IMR-90 (cell line): ENCODE measurements at regions not wholly inside any gene's neighbourhood (a gene's known extent, or its start where the extent isn't known, plus 50 kb on each side); places are given as distances from the start of the nearest gene placed in this dataset.

Source experiments
- ATAC-seq: fragments of 200-7000 bp; cut with Tn5 transposase; 2 replicates; pipeline ENCODE4 v1.9.1; 2020; ENCODE audit warnings: low read depth, mild to moderate bottlenecking, moderate library complexity
- BruUV-seq: library from RNA; stranded (reverse); fragments of 400-500 nt; replicated peaks from 2 replicates; lab custom pipeline; 2021; lab: Mats Ljungman, UMichigan
- CTCF ChIA-PET: fragments of 300-600 bp; formaldehyde crosslinking; extraction: SDS; loops from one replicate; lab custom pipeline; 2021; ENCODE audit warnings: antibody characterized with exemption; lab: Yijun Ruan, JAX
- POLR2A ChIA-PET: fragments of 300-600 bp; sonication (Branson Sonifier 250); formaldehyde crosslinking; loops from one replicate; lab custom pipeline; 2022; ENCODE audit warnings: antibody characterized with exemption; ENCODE audit not compliant: unreplicated experiment; lab: Charles Lee
- DNase-seq: peaks from one replicate; pipeline ENCODE4 v3.0.0; 2013
- H2AFZ ChIP-seq: replicated peaks from 2 replicates; pipeline ENCODE3; 2013; ENCODE audit warnings: low read length, mild to moderate bottlenecking; ENCODE audit not compliant: poor library complexity
- H2AK5ac ChIP-seq: 2 replicates; pipeline ENCODE4 v1.6.1; 2013; ENCODE audit warnings: low read depth, low read length, inconsistent platforms
- H2AK9ac ChIP-seq: replicated peaks from 2 replicates; pipeline ENCODE3; 2013; ENCODE audit warnings: mild to moderate bottlenecking, low read depth, low read length, moderate library complexity; ENCODE audit not compliant: poor library complexity
- H2BK120ac ChIP-seq: 2 replicates; pipeline ENCODE4 v1.6.1; 2013; ENCODE audit warnings: low read depth, low read length, inconsistent platforms
- H2BK15ac ChIP-seq: 3 replicates; pipeline ENCODE4 v1.6.1; 2013; ENCODE audit warnings: low read depth, low read length, inconsistent platforms
- H2BK20ac ChIP-seq: 2 replicates; pipeline ENCODE4 v1.6.1; 2013; ENCODE audit warnings: low read depth, mild to moderate bottlenecking, inconsistent platforms, low read length, moderate library complexity
- H2BK5ac ChIP-seq: 2 replicates; pipeline ENCODE4 v1.6.1; 2013; ENCODE audit warnings: mild to moderate bottlenecking, low read depth, low read length, inconsistent platforms; ENCODE audit not compliant: poor library complexity, severe bottlenecking
- H3K14ac ChIP-seq: replicated peaks from 2 replicates; pipeline ENCODE4 v1.6.1; 2013; ENCODE audit warnings: low read depth, low read length, inconsistent platforms
- H3K18ac ChIP-seq: 2 replicates; pipeline ENCODE4 v1.6.1; 2013; ENCODE audit warnings: low read depth, low read length, control low read depth
- H3K23ac ChIP-seq: 2 replicates; pipeline ENCODE4 v1.6.1; 2013; ENCODE audit warnings: low read depth, low read length, inconsistent platforms
- H3K27ac ChIP-seq: 2 replicates; pipeline ENCODE4 v1.5.1; 2013; ENCODE audit warnings: mild to moderate bottlenecking, control low read depth, low read length; ENCODE audit not compliant: insufficient read depth
- H3K27me3 ChIP-seq: 2 replicates; pipeline ENCODE4 v1.6.1; 2013; ENCODE audit warnings: low read length; ENCODE audit not compliant: control insufficient read depth, insufficient read depth
- H3K36me3 ChIP-seq: 2 replicates; pipeline ENCODE4 v1.6.1; 2013; ENCODE audit warnings: low read length, mixed read lengths; ENCODE audit not compliant: control insufficient read depth, insufficient read depth
- H3K4ac ChIP-seq: 2 replicates; pipeline ENCODE4 v1.6.1; 2013; ENCODE audit warnings: low read depth, low read length, inconsistent platforms
- H3K4me1 ChIP-seq: 2 replicates; pipeline ENCODE4 v1.6.1; 2013; ENCODE audit warnings: low read length, mixed read lengths; ENCODE audit not compliant: control insufficient read depth, insufficient read depth
- H3K4me2 ChIP-seq: 2 replicates; pipeline ENCODE4 v1.6.1; 2013; ENCODE audit warnings: low read depth, mild to moderate bottlenecking, control low read depth, low read length, moderate library complexity
- H3K4me3 ChIP-seq: 2 replicates; pipeline ENCODE4 v1.5.1; 2013; ENCODE audit warnings: low read depth, mild to moderate bottlenecking, control low read depth, low read length, moderate library complexity; ENCODE audit not compliant: insufficient read depth
- H3K56ac ChIP-seq: 2 replicates; pipeline ENCODE4 v1.6.1; 2013; ENCODE audit warnings: low read length, inconsistent platforms; ENCODE audit not compliant: insufficient read depth; ENCODE audit errors: extremely low read depth
- H3K79me1 ChIP-seq, 2 experiments: 2 replicates each; pipeline ENCODE4 v1.6.1; 2013; ENCODE audit warnings: low read length in 2 of 2, inconsistent platforms in 1 of 2, low read depth in 1 of 2
- H3K9ac ChIP-seq: 2 replicates; pipeline ENCODE4 v1.6.1; 2013; ENCODE audit warnings: low read depth, low read length, control low read depth
- H3K9me1 ChIP-seq: 2 replicates; pipeline ENCODE4 v1.6.1; 2013; ENCODE audit warnings: low read length, inconsistent platforms; ENCODE audit not compliant: insufficient read depth
- H3K9me3 ChIP-seq: 2 replicates; pipeline ENCODE4 v1.6.1; 2013; ENCODE audit warnings: low read length; ENCODE audit not compliant: control insufficient read depth, insufficient read depth
- H4K20me1 ChIP-seq: 2 replicates; pipeline ENCODE4 v1.6.1; 2013; ENCODE audit warnings: low read length, inconsistent platforms; ENCODE audit not compliant: insufficient read depth
- H4K5ac ChIP-seq: 2 replicates; pipeline ENCODE4 v1.6.1; 2013; ENCODE audit warnings: mild to moderate bottlenecking, low read depth, low read length, control low read depth
- H4K8ac ChIP-seq, 2 experiments: 2 replicates each; pipeline ENCODE4 v1.6.1; 2013; ENCODE audit warnings: low read depth in 2 of 2, low read length in 2 of 2, control low read depth in 1 of 2, inconsistent platforms in 1 of 2
- H4K91ac ChIP-seq: 2 replicates; pipeline ENCODE4 v1.6.1; 2013; ENCODE audit warnings: low read depth, low read length, inconsistent platforms; ENCODE audit not compliant: insufficient read depth
- CEBPB ChIP-seq: IDR thresholded peaks from 2 replicates; pipeline ENCODE4 v1.6.1; 2012; ENCODE audit warnings: low read depth, low read length, improper control_type of control experiment
- MAFK ChIP-seq: IDR thresholded peaks from 2 replicates; pipeline ENCODE4 v1.6.1; 2012; ENCODE audit warnings: low read depth, low read length, improper control_type of control experiment
- RFX5 ChIP-seq: IDR thresholded peaks from 2 replicates; pipeline ENCODE4 v1.8.0; 2012; ENCODE audit warnings: low read depth, mild to moderate bottlenecking, low read length, moderate library complexity
- WGBS, 2 experiments: methylation state at CpG; one replicate each; pipeline versions ENCODE4 v1.1.5 to v1.1.7; 2013; ENCODE audit warnings: missing lambda C conversion rate in 2 of 2; ENCODE audit not compliant: insufficient read length in 1 of 2; ENCODE audit errors: extremely low coverage in 2 of 2; 5-methylcytosine and 5-hydroxymethylcytosine counted together
- dilution Hi-C: fragments of 300-500 bp; cut with HindIII; formaldehyde crosslinking; loops from one replicate; pipeline ENCODE4 v1.14.3; 2018; ENCODE audit warnings: low sequenced_read_pairs; ENCODE audit not compliant: unreplicated experiment
- in situ Hi-C: fragments of 300-500 bp; cut with MboI; formaldehyde crosslinking; loops from 3 replicates; pipeline ENCODE4 v1.14.3; 2019; ENCODE audit warnings: low sequenced_read_pairs, inconsistent platforms, mixed read lengths
- intact Hi-C: fragments of 100-400 bp; cut with micrococcal nuclease; formaldehyde crosslinking; loops from 2 replicates; pipeline ENCODE4 v1.10.0; 2022

DNA sequence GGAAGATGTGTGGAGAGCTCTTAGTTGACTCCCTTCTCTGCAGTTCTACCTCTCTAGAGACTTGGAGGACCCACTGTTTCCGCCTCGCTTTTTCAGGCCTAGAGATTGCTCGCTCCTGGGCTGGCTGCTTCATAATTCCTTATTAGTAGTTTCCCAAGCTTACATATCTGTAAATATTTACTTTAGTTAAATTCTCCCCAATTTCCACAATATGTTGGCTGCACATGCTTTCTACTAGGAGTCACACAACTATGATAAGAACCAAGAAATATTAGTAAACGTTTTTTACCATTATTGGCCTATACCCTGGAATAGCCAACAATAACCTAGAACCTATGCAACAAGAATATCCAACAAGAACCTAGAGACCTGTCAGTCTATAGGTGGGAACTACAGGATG lies 129.0 kb upstream of the RUNX1 start:
- Histone ChIP-seq H3K79me1 (no peaks in the 10 kb centered on the region), H2AK9ac (no peak overlapping the region), H3K4me2 (no peak overlapping the region), H2AFZ (peak overlapping the region; percentile 39), H4K91ac (peak overlapping the region; percentile 72), H4K5ac (peak overlapping the region; percentile 24; the same call in 1 of the 2 replicates), H3K27ac (peak overlapping the region; percentile 13; the same call in 1 of the 2 replicates), H3K9ac (no peak overlapping the region), H2BK5ac (peak overlapping the region; percentile 62), H3K9me3 (peaks cover 3% of the 10 kb centered on the region), H4K8ac (peak overlapping the region; percentile 81 to 87), H3K56ac (peak overlapping the region; percentile 22; the same call in 1 of the 2 replicates), H2BK120ac (peak overlapping the region; percentile 92), H3K23ac (peak overlapping the region; percentile 64; the same call in 1 of the 2 replicates), H3K36me3 (no peaks in the 10 kb centered on the region), H2BK15ac (peak overlapping the region; percentile 92), H2BK20ac (peak overlapping the region; percentile 92), H3K4me3 (no peak overlapping the region), H3K4ac (peak overlapping the region; percentile 79; the same call in 1 of the 2 replicates), H3K27me3 (no peaks in the 10 kb centered on the region), H2AK5ac (peak overlapping the region; percentile 83), H4K20me1 (no peaks in the 10 kb centered on the region), H3K14ac (peak overlapping the region; percentile 79), H3K4me1 (peaks cover 7% of the 10 kb centered on the region; the same call in 1 of the 2 replicates), H3K18ac (peak overlapping the region; percentile 58; the same call in 1 of the 2 replicates), H3K9me1 (0 out of 2 replicates have a peak, but pooled peaks cover 4% of the 10 kb centered on the region)
- dilution Hi-C loops: no loop called here
- CTCF ChIA-PET: no interaction called here
- ATAC-seq (peak; percentile 85), DNase-seq (peak; percentile 64)
- no CpG with 5 or more reads among the region's 4 CpGs for WGBS, 2 experiments
- POLR2A ChIA-PET: no interaction called here
- intact Hi-C loops: no loop called here
- TF ChIP-seq MAFK (no peak), RFX5 (no peak), CEBPB (no peak)
- BruUV-seq: no TSS peak
- in situ Hi-C loops: no loop called here
